DND-41 (cell line): ENCODE measurements at regions not wholly inside any gene's neighbourhood (a gene's known extent, or its start where the extent isn't known, plus 50 kb on each side); places are given as distances from the start of the nearest gene placed in this dataset.

Experiments
- EZH2 ChIP-seq: IDR thresholded peaks from 3 replicates; pipeline ENCODE4 v1.6.1; 2012; ENCODE audit warnings: borderline replicate concordance, low read depth, mild to moderate bottlenecking, moderate library complexity, low read length, inconsistent platforms; ENCODE audit not compliant: severe bottlenecking
- TF ChIP-seq, protein P1 (sequence below): IDR thresholded peaks from 2 replicates; pipeline ENCODE4 v1.5.1; 2012; ENCODE audit warnings: borderline replicate concordance, low read length, moderate library complexity, mild to moderate bottlenecking; ENCODE audit not compliant: poor library complexity, severe bottlenecking; ENCODE audit errors: extremely low read depth

DNA sequence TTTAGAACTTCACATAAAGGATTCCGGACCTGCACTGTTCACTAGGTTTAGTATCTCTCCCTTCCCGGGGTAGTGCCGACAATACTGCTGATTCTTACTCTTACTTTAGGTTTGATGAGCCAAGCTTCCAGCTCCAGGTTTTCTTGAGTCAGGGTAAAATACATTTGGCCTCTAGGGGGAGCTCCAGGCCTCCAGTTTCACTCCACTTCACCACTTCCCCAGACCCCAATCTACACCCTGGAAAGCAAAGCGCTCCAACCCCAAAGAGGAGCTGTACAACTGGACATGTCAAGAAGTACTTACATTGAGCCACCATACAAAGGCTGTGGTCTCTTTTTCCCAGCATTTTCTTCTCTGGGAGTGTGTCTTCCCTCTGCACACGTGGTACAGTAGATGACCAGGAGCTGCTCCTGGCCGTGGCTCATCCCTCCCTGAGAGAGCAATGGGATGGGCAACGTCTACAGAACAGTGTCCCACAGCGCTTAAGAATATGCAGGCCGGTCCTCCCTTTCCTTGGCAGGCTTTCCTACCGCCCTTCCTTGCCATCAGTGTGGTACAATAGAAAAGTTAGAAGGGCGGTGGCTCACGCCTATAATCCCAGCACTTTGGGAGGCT is 93.9 kb upstream of the CCDC80 start:
- TF ChIP-seq, protein P1, sequence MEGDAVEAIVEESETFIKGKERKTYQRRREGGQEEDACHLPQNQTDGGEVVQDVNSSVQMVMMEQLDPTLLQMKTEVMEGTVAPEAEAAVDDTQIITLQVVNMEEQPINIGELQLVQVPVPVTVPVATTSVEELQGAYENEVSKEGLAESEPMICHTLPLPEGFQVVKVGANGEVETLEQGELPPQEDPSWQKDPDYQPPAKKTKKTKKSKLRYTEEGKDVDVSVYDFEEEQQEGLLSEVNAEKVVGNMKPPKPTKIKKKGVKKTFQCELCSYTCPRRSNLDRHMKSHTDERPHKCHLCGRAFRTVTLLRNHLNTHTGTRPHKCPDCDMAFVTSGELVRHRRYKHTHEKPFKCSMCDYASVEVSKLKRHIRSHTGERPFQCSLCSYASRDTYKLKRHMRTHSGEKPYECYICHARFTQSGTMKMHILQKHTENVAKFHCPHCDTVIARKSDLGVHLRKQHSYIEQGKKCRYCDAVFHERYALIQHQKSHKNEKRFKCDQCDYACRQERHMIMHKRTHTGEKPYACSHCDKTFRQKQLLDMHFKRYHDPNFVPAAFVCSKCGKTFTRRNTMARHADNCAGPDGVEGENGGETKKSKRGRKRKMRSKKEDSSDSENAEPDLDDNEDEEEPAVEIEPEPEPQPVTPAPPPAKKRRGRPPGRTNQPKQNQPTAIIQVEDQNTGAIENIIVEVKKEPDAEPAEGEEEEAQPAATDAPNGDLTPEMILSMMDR: peak; percentile 78
- TF ChIP-seq EZH2: no peak
